GM21360 (cell line): ENCODE measurements at regions not wholly inside any gene's neighbourhood (a gene's known extent, or its start where the extent isn't known, plus 50 kb on each side); places are given as distances from the start of the nearest gene placed in this dataset.
"Not testable (repeated sequence)": the region's sequence is repeated elsewhere in the genome, so short reads cannot be mapped to it uniquely, and the experiment has no call there.

Experiments used
- ATAC-seq: cut with Tn5 transposase; IDR thresholded peaks from one replicate; pipeline ENCODE4 v1.9.1; 2021; ENCODE audit warnings: mild to moderate bottlenecking, moderate library complexity; ENCODE audit not compliant: unreplicated experiment

DNA sequence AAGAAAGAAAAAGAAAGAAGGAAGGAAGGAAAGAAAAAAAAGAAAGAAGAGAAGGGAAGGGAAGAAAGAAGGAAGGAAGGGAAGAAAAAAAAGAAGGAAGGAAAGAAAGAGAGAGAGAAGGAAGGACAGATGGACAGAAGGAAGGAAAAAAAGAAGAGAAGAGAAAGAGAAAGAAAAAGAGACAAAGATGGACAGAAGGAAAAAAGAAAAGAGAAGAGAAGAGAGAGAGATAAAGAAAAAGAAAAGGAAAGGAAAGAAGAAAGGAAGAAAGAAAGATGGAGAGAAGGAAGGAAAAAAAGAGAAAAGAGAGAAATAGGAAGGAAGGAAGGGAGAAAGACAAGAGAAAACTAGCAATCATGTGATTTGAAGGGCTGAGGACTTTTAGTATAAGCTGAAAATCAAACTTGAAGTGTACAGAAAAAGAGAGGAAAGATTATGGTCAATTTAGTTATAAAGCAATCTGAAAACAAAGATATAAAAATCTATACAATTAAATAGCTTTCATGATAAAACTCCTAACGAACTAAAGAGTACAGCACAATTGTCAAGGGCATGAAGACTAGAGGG lies 115.3 kb downstream of the LTN1 start:
- ATAC-seq, result no peak

DNA sequence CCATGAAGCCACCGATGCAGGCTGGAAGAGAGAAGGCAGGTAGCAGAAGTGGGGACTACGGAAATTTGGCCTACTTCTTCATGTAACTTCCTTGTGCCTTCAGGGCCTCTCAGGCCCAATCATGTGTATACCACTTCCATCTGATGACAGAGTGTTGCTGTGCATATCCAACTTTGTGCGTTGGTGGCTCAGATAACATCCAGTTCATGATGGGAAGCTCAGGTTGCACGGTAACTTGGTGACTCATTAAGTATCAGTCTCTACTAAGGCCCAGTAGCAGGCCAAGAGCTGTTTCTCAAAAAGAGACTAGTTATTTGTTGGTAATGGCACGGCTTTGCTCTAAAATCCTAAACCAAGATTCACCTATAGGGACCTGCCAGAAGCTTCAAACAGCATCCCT lies 117.6 kb downstream of the LTN1 start:
- ATAC-seq, result no peak

DNA sequence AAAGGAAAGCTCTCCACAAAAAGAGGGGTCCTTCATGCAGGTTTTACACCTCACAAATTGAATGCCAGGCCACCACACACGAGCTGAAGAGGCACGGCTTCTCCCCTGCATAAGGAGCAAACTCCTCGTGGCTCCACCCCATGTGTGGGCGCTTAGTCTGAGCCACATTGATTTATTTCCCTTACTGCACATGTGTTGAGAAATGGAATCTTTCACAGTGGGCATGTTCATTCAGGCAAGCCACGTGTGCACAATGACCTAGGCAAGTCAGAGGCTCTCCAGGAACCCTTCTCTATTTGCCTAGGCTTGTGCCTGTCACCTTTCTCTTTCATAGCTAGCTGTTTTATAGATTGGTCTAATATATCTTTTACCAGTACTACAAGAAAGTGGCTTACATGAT lies 120.5 kb downstream of the LTN1 start:
- no peak for ATAC-seq

DNA sequence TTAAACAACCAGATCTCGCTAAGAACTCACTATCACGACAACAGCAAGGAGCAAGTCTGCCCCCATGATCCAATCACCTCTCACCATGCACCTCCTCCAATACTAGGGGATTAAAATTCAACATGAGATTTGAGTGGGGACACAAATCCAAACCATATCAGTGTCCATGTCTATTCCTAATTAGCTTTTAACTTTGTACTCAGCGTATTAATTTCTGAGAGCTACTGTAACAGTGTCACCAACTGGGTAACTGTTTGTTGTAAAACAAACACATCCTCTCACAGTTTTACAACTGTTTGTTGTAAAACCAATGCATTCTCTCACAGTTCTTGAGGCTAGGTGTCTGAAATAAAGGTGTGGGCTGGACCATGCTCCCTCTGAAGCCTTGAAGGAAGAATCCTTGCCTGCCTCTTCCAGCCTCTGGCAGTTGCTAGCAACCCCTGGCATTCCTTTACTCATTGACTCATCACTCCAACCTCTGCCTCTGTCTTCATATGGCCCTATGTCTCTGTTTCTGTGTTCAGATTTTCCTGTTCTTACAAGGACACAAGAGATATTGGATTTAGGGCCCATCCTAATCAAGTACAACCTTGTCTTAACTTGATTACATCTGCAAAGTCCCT lies 121.2 kb downstream of the LTN1 start:
- no peak for ATAC-seq

DNA sequence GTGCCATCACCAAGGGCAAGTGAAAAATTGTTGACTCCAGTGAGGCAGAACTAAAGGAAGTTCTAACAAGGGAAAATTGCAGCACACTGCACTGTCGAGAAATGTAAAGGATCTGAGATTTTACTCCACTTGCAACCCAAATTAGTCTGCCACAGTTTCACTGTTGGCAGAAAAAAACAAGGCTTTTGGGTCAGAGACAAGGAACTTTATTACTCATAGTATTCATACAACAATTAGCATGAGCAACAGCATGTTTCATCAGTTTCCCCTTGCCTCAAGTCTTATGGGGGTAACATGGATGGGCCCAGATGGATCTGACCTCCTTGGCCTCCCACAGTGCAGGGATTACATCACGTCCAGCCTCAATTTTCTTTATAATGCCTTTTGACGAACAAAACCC lies 125.3 kb downstream of the LTN1 start:
- no peak for ATAC-seq

DNA sequence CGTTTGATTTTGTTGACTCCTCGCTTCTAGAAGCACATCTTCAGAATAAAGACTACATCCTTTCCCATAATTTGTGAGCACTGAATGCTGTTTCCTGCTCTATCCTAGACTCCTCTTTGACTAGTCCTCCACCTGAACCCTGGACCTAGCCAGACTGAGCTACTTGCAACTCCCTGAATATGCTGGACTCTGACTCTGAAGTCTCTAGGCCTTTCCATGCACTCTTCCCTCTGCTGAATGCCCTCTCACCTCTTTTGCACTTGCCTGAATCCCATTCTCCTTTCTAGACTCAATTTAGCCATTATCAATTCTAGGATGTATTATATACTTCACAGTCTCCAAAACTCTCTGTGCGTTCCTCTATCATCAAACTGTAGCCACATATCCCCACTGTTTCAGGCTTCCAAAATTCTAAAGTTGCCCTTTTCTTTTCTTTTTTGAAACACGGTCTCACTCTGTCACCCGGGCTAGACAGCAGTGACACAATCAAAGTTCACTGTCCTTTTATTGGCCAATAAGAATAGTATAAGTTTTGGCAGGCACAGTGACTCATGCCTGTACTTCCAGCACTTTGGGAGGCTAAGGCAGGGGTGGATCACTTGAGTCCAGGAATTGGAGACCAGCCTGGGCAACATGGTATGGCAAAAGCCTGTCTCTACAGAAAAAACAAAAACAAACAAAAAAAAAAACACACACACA lies 127.0 kb downstream of the LTN1 start:
- ATAC-seq, result no peak

DNA sequence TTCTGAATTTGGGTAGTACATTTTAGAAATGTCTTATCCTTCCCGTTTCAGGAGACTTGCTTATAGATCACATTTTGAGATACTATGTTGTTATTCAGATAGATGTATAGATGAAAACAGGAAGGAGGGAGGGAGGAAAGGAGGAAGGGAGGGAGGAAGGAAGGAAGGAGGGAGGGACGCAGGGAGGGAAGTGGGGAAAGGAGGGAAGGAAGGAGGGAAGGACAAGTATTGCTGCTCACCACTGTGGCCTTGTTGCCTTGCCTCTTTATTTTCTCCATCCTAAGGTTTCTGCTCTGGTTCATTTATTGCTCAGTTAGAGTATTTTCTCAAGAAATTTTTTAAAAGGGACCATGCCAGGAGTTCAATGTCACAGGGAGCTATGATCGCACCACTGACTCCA lies 134.3 kb downstream of the LTN1 start:
- ATAC-seq, result no peak

DNA sequence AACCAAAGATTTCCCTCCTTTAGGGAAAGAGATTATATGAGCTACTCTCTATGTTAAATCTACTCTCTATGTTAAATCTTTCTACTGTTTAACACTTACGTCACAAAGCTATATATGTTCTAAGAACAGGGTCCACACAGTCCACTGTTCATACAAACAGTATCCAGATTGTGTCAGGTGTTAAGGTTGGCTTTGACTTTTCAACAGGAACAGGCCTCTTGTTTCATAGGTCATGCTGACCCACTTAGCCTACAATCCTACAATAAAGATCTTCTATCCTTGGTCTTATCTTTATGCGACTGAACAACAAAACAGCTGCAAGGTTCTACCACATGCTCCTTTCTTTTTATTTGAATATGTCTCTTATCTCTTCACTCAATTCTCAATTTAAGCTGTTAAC lies 134.9 kb downstream of the LTN1 start:
- no peak for ATAC-seq

DNA sequence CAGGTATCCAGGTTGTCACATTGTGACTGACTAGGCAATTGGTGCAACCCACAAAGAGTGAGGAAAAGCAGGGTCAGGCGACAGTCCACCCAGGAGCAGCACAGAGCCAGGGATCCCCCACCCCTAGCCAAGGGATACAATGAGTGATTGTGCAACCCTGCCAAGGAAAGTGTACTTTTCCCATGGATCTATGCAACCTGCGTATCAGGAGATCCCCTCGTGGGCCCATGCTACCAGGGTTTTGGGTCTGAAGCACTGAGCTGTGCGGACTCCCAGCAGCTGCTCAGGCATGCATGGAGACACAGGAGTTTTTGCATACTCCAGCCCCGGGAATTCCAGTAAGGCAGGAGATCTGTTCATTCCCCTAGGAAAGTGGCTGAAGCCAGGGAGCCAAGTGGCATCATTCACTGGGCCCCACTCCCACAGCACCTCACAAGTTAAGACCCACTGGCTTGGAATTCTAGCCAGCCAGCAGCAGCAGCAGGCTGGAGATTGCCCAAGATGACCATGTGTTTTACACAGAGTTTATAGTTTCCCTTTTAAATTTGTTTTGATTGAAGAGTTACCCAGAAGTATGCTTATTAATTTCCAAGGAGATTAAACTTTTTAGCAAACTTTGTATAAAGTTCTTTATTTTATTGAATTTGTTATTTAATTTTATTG lies 136.0 kb downstream of the LTN1 start:
- no peak for ATAC-seq

DNA sequence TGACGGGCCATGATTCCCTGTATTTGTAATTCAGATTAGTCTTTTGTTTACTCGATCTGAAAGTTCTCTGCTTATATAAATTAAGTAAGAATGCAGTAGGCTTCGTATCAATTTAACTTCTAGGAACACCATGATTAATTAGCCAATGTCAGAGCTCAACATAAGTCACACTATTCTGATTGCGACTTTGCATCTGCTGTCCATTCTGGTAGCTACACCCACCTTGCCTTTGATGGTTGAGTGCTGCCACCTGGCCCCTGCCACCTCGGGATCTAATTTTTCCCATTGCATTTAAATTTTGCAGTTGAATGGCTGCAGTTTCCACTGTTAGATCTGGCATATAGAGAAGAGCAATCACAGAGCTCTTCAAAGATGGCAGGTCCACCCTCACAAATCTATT lies 140.0 kb downstream of the LTN1 start:
- no peak for ATAC-seq

DNA sequence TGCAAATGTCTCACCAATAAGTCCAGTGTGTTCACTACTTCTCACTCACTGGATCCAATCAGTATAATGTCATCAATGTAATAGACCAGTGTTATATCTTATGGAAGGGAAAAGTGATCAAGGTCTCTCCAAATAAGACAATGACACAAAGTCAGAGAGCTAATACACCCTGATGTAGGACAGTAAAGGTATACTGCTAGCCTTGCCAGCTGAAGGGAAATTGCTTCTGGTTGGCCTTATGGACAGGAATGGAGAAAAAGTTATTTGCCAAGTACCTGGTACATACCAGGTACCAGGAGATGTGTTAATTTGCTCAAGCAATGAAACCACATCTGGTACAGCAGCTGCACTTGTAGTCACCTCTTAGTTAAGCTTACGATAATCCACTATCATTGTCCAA lies 141.0 kb downstream of the LTN1 start:
- ATAC-seq, result no peak

DNA sequence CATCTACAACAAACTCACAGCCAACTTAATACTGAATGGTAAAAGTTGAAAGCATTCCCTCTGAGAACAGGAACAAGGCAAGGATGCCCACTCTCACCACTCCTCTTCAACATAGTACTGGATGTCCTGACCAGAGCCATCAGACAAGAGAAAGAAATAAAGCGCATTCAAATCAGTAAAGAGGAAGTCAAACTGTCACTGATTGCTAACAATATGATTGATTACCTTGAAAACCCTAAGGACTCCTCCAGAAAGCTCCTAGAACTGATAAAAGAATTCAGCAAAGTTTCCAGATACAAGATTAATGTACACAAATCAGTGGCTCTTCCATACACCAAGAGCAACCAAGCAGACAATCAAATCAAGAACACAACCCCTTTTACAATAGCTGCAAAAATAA lies 153.4 kb downstream of the LTN1 start:
- not testable (repeated sequence) for ATAC-seq

DNA sequence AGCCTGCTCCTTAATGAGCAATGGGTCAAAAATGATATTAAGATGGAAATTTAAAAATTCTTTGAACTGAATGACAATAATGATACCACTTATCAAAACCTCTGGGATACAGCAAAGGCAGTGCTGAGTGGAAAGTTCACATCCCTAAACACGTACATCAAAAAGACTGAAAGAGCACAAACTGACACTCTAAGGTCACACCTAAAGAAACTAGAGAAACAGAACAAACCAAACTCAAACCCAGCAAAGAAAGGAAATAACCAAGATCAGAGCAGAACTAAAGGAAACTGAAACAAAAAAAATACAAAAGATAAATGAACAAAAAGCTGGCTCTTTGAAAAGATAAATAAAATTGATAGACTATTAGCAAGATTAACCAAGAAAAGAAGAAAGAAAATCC lies 155.3 kb downstream of the LTN1 start:
- ATAC-seq, result not testable (repeated sequence)

DNA sequence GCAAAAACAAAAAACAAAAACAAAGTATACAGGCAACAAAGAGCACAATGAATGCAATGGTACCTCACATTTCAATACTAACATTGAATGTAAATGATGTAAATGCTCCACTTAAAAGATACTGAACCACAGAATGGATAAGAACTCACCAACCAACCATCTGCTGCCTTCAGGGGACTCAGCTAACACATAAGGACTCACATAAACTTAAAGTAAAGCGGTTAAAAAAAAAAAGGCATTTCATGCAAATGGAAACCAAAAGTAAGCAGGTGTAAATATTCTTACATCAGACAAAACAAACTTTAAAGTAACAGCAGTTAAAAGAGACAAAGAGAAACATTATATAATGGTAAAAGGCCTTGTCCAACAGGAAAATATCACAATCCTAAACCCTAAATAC lies 156.1 kb downstream of the LTN1 start:
- not testable (repeated sequence) for ATAC-seq

DNA sequence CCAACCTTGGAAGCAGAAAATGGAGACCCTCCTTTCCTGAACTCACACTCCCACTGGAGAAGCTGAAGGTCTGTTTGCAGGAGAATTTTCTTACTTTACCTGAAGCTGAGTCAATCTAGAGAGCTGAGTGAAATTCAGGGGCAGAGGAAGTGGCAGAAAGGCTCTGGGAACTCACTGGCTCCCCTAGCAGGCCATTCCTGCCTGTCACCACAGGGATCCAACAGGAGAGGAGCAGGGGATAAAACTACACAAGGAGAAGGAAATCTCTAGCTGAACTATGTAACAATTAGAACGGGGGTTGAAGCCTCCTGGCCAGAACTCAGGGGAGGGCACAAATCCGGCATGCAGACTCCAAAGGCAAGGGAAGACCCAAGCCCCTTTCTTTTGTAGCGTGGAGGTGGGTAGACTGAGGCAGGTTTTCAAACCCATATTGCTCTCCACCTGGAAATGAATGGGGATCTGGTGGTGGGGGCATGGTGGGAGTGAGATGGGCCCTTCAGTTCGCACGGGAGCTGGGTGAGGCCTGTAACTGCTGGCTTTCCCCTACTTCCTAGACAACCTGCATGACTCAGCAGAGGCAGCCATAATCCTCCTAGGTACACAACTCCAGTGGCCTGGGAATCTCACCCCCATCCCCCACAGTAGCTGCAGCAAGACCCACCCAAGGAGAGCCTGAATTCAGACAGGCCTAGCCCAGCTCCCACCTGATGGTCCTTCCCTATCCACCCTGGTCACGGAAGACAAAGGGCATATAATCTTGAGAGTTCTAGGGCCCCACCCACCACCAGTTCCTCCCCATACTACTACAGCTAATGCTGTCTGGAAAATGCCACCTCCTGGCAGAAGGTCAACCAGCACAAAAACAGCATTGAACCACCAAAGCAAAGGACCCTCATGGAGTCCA lies 158.1 kb downstream of the LTN1 start:
- no peak for ATAC-seq

DNA sequence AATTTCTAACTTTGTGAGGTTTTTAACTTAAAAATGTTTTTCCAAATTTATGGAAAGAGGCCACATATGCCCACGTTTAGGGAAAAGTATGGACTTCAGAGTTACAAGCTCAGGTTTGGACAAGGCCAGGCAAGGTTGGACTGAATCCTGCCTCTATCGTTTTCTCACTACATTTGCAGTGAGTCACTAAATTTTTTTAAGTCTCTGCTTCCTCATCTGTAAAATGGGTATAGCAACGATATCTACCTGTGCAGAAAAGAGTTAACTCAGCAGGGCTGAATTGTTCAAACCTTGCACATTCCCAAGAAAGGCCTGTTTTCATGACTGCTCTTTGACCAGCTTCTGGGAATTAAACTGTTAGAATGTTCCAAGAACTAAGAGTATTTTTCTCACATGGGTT lies 159.1 kb downstream of the LTN1 start:
- no peak for ATAC-seq

DNA sequence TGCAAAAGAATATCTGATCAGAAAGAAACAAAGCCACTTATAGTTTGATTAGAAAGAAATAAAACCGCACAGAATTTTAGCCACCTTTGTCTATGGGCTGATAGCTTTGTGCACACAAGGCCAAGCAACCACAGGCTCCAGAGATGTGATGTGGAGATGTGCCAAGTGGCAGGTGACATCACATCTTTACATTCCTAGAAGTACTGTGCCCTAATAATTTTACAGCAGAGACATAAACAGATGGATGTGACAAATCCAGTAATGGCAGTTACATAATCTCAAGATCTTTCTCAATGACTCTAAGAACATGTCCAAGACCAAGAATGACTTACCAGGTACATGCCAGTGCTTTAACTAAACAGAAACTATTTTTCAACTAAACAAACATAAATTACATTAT lies 159.5 kb downstream of the LTN1 start:
- no peak for ATAC-seq

DNA sequence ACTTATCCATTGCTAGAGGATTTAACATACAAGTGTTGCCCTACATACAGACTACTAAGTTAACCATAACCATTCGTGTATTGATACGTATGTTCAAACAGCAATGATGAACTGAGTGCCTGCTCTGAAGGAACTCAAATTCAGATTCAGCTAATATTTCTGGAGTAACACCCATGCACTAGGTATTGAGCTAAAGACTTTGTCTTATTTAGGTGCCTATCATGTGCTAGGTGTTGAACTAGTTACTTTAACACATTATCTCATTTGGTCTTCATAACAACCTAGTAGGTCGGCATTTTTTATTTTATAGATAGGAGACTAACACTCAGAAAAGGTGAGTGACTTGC lies 160.0 kb downstream of the LTN1 start:
- no peak for ATAC-seq

DNA sequence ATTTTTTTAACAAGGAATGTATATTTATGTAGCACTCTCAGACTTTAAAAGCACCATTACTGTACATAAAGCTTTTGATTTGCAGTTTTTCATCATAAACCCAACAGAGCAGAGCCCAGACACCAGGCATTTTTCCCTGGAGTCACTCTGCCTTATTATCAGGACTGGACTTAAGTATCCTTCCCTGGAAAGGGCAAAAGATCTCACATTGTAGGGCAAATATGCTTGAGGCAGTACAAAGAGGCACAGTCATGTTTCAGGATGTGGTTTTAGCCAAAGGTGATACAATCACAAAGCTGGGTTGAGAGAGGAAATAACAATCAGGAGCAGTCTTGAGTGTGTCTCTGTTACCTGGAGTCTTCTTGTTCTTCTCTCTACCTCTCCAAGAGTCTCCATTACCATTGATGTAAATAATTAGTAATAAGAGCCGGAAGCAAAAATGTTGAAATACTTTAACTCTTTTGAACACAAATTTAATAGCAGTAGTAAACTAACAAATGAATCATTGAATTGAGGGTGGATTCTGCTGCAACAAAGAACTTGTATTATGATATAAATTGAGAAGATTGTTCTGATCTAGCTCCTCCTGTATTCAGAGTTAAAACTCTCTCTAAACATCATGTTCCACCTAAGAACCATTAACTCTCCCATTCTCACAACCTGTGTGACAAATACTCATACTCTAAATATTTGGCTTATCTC lies 160.5 kb downstream of the LTN1 start:
- no peak for ATAC-seq

DNA sequence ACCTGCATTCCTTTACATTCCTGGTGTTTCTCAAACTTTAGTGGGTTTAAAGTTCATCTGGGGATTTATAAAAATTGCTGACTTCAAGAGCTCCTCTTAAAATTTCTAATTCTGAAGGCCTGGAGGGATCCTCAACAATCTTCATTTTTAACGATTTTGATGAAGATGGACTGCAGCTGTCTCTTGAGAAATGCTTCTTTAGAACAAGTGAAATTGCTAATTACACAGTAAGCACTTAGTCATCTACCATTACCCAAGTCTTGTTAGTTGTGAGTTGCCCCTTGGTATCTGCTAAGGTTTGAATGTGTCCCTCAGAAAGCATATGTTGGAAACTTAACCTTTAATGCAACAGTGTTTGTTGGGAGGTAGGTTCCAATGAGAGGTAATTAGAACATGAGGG lies 163.7 kb downstream of the LTN1 start:
- no peak for ATAC-seq

DNA sequence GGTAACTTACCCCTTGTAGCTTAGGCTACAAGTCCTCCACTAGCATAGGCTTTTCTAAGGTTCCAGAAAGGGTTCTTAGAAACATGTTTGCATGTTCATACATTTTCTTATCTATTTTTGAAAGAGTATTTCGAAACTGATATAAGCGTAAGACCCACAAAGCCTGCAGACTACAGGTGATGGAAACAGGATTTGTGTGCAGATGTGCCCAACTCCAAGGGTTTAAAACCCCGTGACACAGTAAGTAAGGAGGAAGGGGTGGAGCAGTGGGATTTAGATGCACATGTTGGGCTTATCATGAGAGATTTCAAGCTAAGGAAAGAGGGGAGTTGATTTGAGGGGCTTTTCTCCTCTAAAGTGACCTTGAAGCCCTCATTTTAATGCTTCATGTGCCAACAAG lies 164.7 kb downstream of the LTN1 start:
- no peak for ATAC-seq
